HCT116 (cell line): ENCODE measurements at regions not wholly inside any gene's neighbourhood (a gene's known extent, or its start where the extent isn't known, plus 50 kb on each side); places are given as distances from the start of the nearest gene placed in this dataset.

Experiments used
- ATAC-seq: fragments of 200-7000 bp; cut with Tn5 transposase; 2 replicates; pipeline ENCODE4 v1.9.1; 2020; ENCODE audit warnings: mild to moderate bottlenecking, moderate library complexity
- BruUV-seq: library from RNA; stranded (reverse); fragments of 400-500 nt; replicated peaks from 2 replicates; lab custom pipeline; 2021; lab: Mats Ljungman, UMichigan
- CTCF ChIA-PET: fragments of 300-600 bp; sonication (Branson Sonifier 250); formaldehyde crosslinking; loops from one replicate; lab custom pipeline; 2021; ENCODE audit warnings: antibody characterized with exemption; lab: Charles Lee
- POLR2A ChIA-PET: fragments of 300-600, 350-600 bp; sonication (Branson Sonifier 250); formaldehyde crosslinking; loops from one replicate; lab custom pipeline; 2021; ENCODE audit warnings: antibody characterized with exemption; lab: Charles Lee
- RAD21 ChIA-PET, 2 experiments: fragments of 300-600 bp; sonication (Branson Sonifier 250); formaldehyde crosslinking; loops; one replicate each; lab custom pipeline; 2023; ENCODE audit warnings: low total read pairs in 2 of 2; ENCODE audit not compliant: uncharacterized antibody in 2 of 2, unreplicated experiment in 2 of 2, low non-redundant PET in 1 of 2; lab: Charles Lee
- DNase-seq: peaks from one replicate; pipeline ENCODE4 v3.0.0-alpha.2; 2010; ENCODE audit warnings: low read depth, low spot score
- H2AFZ ChIP-seq: fragments of 200-600 bp; shearing (Covaris generic), sonication (generic); 2 replicates; pipeline ENCODE4 v1.6.1; 2017; ENCODE audit warnings: low read depth, mixed run types, mixed read lengths, antibody characterized with exemption, low read length; ENCODE audit not compliant: poor library complexity, severe bottlenecking
- H3K27ac ChIP-seq: 2 replicates; pipeline ENCODE4 v1.5.1; 2012; ENCODE audit warnings: low read depth, low read length
- H3K27me3 ChIP-seq: fragments of 200-600 bp; sonication (generic); 2 replicates; pipeline ENCODE4 v1.6.1; 2016; ENCODE audit warnings: mixed run types, low read length, mixed read lengths; ENCODE audit not compliant: insufficient read depth
- H3K36me3 ChIP-seq, 2 experiments: fragments of 200-500 bp in 1 of 2; fragments of 200-600 bp in 1 of 2; sonication (Bioruptor generic) in 1 of 2; sonication (generic) in 1 of 2; 2 replicates each; pipeline versions ENCODE4 v1.5.1 to v1.6.1; 2014 to 2016; ENCODE audit warnings: low read length in 2 of 2, inconsistent platforms in 1 of 2, mixed read lengths in 1 of 2, mixed run types in 1 of 2; ENCODE audit not compliant: insufficient read depth in 2 of 2, control insufficient read depth in 1 of 2
- H3K4me1 ChIP-seq, 2 experiments: fragments of 200-600 bp in 1 of 2; sonication (generic) in 1 of 2; 2 replicates each; pipeline versions ENCODE4 v1.5.1 to v1.6.1; 2012 to 2017; ENCODE audit warnings: low read length in 2 of 2, inconsistent platforms in 1 of 2, mild to moderate bottlenecking in 1 of 2, mixed read lengths in 1 of 2, mixed run types in 1 of 2, moderate library complexity in 1 of 2; ENCODE audit not compliant: insufficient read depth in 2 of 2, control insufficient read depth in 1 of 2
- H3K4me2 ChIP-seq: fragments of 200-600 bp; sonication (generic); 2 replicates; pipeline ENCODE4 v1.6.1; 2017; ENCODE audit warnings: mixed run types, low read length, mixed read lengths
- H3K4me3 ChIP-seq, 2 experiments: fragments of 200-600 bp in 1 of 2; sonication (generic) in 1 of 2; replicated peaks in 1 of 2; 2 replicates each; pipeline ENCODE4 v1.5.1; 2011 to 2016; ENCODE audit warnings: low read length in 2 of 2, control low read depth in 1 of 2, low read depth in 1 of 2, mild to moderate bottlenecking in 1 of 2, mixed read lengths in 1 of 2, mixed run types in 1 of 2
- H3K79me2 ChIP-seq: fragments of 200-600 bp; sonication (generic); 2 replicates; pipeline ENCODE4 v1.6.1; 2017; ENCODE audit warnings: mild to moderate bottlenecking, mixed run types, low read length, moderate library complexity, mixed read lengths; ENCODE audit not compliant: insufficient read depth
- H3K9ac ChIP-seq: fragments of 200-600 bp; sonication (generic); 2 replicates; pipeline ENCODE4 v1.6.1; 2016; ENCODE audit warnings: low read length, mixed read lengths
- H3K9me2 ChIP-seq: fragments of 200-600 bp; sonication (generic), shearing (Covaris generic); 2 replicates; pipeline ENCODE4 v1.6.1; 2017; ENCODE audit warnings: mixed run types, mild to moderate bottlenecking, moderate library complexity; ENCODE audit not compliant: insufficient read depth
- H3K9me3 ChIP-seq, 2 experiments: fragments of 200-500 bp in 1 of 2; fragments of 200-600 bp in 1 of 2; sonication (Bioruptor generic) in 1 of 2; sonication (generic) in 1 of 2; 2 replicates each; pipeline ENCODE4 v1.6.1; 2014 to 2017; ENCODE audit warnings: low read length in 2 of 2, mixed read lengths in 2 of 2, inconsistent platforms in 1 of 2, low read depth in 1 of 2, mild to moderate bottlenecking in 1 of 2, mixed run types in 1 of 2, moderate library complexity in 1 of 2; ENCODE audit not compliant: control insufficient read depth in 1 of 2, insufficient read depth in 1 of 2
- H4K20me1 ChIP-seq: fragments of 200-600 bp; sonication (generic), shearing (Covaris generic); 2 replicates; pipeline ENCODE4 v1.6.1; 2017; ENCODE audit warnings: mixed run types, mild to moderate bottlenecking, moderate library complexity; ENCODE audit not compliant: insufficient read depth
- ELF1 ChIP-seq: IDR thresholded peaks from 2 replicates; pipeline ENCODE4 v1.6.1; 2012; ENCODE audit warnings: low read depth, borderline replicate concordance
- EZH2 ChIP-seq: fragments of 200-600 bp; sonication (generic); IDR thresholded peaks from 2 replicates; pipeline ENCODE4 v1.6.1; 2017; ENCODE audit warnings: antibody characterized with exemption, mixed run types
- FOSL1 ChIP-seq: IDR thresholded peaks from 2 replicates; pipeline ENCODE4 v1.6.1; 2012; ENCODE audit warnings: low read depth
- JUND ChIP-seq: IDR thresholded peaks from 2 replicates; pipeline ENCODE4 v1.6.1; 2012
- POLR2A ChIP-seq: IDR thresholded peaks from 2 replicates; pipeline ENCODE4 v1.7.0; 2011; ENCODE audit warnings: borderline replicate concordance; ENCODE audit not compliant: insufficient read depth, insufficient read length; ENCODE audit errors: extremely low read depth
- POLR2AphosphoS5 ChIP-seq: IDR thresholded peaks from 2 replicates; pipeline ENCODE4 v1.6.1; 2011; ENCODE audit warnings: mild to moderate bottlenecking, low read depth, low read length, moderate library complexity
- RAD21 ChIP-seq: IDR thresholded peaks from 2 replicates; pipeline ENCODE4 v1.6.1; 2012; ENCODE audit warnings: low read depth, mild to moderate bottlenecking
- SP1 ChIP-seq: IDR thresholded peaks from 2 replicates; pipeline ENCODE4 v1.6.1; 2012; ENCODE audit warnings: low read depth
- ZNF274 ChIP-seq: fragments of 200-500 bp; sonication (Bioruptor generic); IDR thresholded peaks from 2 replicates; pipeline ENCODE4 v1.6.1; 2014; ENCODE audit warnings: mild to moderate bottlenecking, low read depth, low read length, inconsistent platforms
- intact Hi-C: fragments of 100-400 bp; cut with micrococcal nuclease; formaldehyde crosslinking; loops from 2 replicates; pipeline ENCODE4 v1.10.0; 2022
- TF ChIP-seq, protein P1 (sequence below): IDR thresholded peaks from 2 replicates; pipeline ENCODE4 v1.6.1; 2011; ENCODE audit warnings: mild to moderate bottlenecking, low read length, moderate library complexity; ENCODE audit not compliant: insufficient replicate concordance; ENCODE audit errors: extremely low read depth
- TF ChIP-seq, protein P2 (sequence below): IDR thresholded peaks from 2 replicates; pipeline ENCODE4 v1.6.1; 2012; ENCODE audit warnings: low read depth
- TF ChIP-seq, protein P3 (sequence below), 3 experiments: fragments of 200-600 bp in 1 of 3; sonication (generic) in 1 of 3; IDR thresholded peaks in 2 of 3; conservative IDR thresholded peaks in 1 of 3; 2 replicates each; pipeline ENCODE4 v1.5.1; 2012 to 2017; ENCODE audit warnings: low read depth in 2 of 3, low read length in 2 of 3, antibody characterized with exemption in 1 of 3, borderline replicate concordance in 1 of 3, control low read depth in 1 of 3, mild to moderate bottlenecking in 1 of 3, mixed read lengths in 1 of 3, mixed run types in 1 of 3, moderate library complexity in 1 of 3; ENCODE audit not compliant: insufficient read depth in 1 of 3

DNA sequence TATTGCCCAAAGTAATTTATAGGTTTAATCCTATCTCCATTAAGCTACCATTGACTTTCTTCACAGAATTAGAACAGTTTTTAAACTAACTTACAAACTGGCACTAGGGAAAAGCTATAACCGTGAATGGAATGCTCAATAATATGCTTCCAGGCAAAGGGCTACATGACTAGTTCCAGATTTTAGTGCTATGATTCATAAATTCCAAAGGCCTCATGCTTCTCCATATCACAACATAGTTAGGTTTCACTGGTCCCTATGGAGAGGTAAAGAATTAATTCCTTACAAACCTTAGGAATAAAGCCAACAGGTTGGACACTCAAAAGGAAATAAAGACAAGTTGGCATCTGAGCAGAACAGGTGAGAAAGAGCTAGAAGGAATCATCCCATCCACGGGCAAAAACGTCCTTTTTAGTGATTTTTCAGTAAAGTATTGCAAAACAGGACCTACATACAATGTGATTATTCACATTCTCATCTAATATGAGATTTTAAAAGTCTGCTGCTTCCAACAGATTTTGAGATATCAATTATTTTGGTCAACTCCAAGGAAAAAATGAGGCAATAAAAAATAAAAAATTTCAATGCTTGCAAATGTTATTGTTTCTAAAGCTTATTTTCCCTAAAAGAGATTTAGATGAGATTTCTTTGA lies 97.0 kb upstream of the TARS1 start:
- Histone ChIP-seq H3K27me3 (no peaks in the 10 kb centered on the region), H2AFZ (no peak overlapping the region), H3K9me3 (no peaks in the 10 kb centered on the region), H3K79me2 (no peaks in the 10 kb centered on the region), H3K4me3 (no peak overlapping the region), H3K9ac (no peak overlapping the region), H3K27ac (no peak overlapping the region), H4K20me1 (no peaks in the 10 kb centered on the region), H3K36me3 (no peaks in the 10 kb centered on the region), H3K4me2 (peak overlapping the region; percentile 39), H3K9me2 (no peaks in the 10 kb centered on the region), H3K4me1 (peaks cover 0 to 7% of the 10 kb centered on the region in 2 experiments; a peak in 2 of 4 replicates)
- ATAC-seq (no peak), DNase-seq (peak; percentile 4)
- POLR2A ChIA-PET: no interaction called here
- intact Hi-C loops: no loop called here
- BruUV-seq: no TSS peak
- CTCF ChIA-PET: no interaction called here
- RAD21 ChIA-PET: no interaction called here
- peak; percentile 26; the same call in 1 of the 2 replicates for TF ChIP-seq FOSL1
- TF ChIP-seq, protein P1, sequence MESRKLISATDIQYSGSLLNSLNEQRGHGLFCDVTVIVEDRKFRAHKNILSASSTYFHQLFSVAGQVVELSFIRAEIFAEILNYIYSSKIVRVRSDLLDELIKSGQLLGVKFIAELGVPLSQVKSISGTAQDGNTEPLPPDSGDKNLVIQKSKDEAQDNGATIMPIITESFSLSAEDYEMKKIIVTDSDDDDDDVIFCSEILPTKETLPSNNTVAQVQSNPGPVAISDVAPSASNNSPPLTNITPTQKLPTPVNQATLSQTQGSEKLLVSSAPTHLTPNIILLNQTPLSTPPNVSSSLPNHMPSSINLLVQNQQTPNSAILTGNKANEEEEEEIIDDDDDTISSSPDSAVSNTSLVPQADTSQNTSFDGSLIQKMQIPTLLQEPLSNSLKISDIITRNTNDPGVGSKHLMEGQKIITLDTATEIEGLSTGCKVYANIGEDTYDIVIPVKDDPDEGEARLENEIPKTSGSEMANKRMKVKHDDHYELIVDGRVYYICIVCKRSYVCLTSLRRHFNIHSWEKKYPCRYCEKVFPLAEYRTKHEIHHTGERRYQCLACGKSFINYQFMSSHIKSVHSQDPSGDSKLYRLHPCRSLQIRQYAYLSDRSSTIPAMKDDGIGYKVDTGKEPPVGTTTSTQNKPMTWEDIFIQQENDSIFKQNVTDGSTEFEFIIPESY: no peak
- TF ChIP-seq SP1: 0 out of 2 replicates have a peak, but pooled peaks have one; percentile 14
- peak; percentile 31; the same call in 1 of the 2 replicates for TF ChIP-seq JUND

DNA sequence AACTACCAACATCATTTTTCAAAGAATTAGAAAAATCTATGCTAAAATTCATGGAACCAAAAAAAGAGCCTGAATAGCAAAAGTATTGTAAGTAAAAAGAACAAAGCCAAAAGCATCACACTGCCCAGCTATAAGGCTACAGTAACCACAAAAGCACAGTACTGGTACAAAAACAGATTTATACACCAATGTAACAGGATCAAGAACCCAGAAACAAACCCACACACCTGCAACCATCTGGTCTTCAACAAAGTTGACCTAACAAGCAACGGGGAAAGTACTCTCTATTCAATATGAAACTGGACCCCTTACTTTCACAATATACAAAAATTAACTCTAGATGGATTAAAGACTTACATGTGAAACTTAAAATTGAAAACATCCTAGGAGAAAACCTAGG lies 94.2 kb upstream of the TARS1 start:
- no TSS peak for BruUV-seq
- no peak overlapping the region for H3K9ac ChIP-seq
- peaks cover 0 to 7% of the 10 kb centered on the region in 2 experiments; a peak in 2 of 4 replicates for H3K4me1 ChIP-seq
- no peak overlapping the region for H3K4me3 ChIP-seq
- no peaks in the 10 kb centered on the region for H4K20me1 ChIP-seq
- DNase-seq (no peak), ATAC-seq (no peak)
- no peak overlapping the region for H3K4me2 ChIP-seq
- no peaks in the 10 kb centered on the region for H3K36me3 ChIP-seq
- ChIA-PET CTCF (no interaction called here), RAD21 (no interaction called here), POLR2A (no interaction called here)
- H2AFZ ChIP-seq: no peak overlapping the region
- no peaks in the 10 kb centered on the region for H3K9me2 ChIP-seq
- intact Hi-C loops: no loop called here
- H3K27ac ChIP-seq: no peak overlapping the region
- no peaks in the 10 kb centered on the region for H3K79me2 ChIP-seq
- H3K27me3 ChIP-seq: no peaks in the 10 kb centered on the region
- no peaks in the 10 kb centered on the region for H3K9me3 ChIP-seq
- TF ChIP-seq RAD21 (no peak), POLR2A (no peak), ELF1 (no peak), FOSL1 (no peak), EZH2 (no peak), ZNF274 (no peak), POLR2AphosphoS5 (no peak)
- TF ChIP-seq, protein P2, sequence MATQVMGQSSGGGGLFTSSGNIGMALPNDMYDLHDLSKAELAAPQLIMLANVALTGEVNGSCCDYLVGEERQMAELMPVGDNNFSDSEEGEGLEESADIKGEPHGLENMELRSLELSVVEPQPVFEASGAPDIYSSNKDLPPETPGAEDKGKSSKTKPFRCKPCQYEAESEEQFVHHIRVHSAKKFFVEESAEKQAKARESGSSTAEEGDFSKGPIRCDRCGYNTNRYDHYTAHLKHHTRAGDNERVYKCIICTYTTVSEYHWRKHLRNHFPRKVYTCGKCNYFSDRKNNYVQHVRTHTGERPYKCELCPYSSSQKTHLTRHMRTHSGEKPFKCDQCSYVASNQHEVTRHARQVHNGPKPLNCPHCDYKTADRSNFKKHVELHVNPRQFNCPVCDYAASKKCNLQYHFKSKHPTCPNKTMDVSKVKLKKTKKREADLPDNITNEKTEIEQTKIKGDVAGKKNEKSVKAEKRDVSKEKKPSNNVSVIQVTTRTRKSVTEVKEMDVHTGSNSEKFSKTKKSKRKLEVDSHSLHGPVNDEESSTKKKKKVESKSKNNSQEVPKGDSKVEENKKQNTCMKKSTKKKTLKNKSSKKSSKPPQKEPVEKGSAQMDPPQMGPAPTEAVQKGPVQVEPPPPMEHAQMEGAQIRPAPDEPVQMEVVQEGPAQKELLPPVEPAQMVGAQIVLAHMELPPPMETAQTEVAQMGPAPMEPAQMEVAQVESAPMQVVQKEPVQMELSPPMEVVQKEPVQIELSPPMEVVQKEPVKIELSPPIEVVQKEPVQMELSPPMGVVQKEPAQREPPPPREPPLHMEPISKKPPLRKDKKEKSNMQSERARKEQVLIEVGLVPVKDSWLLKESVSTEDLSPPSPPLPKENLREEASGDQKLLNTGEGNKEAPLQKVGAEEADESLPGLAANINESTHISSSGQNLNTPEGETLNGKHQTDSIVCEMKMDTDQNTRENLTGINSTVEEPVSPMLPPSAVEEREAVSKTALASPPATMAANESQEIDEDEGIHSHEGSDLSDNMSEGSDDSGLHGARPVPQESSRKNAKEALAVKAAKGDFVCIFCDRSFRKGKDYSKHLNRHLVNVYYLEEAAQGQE: no peak
- TF ChIP-seq, protein P3, sequence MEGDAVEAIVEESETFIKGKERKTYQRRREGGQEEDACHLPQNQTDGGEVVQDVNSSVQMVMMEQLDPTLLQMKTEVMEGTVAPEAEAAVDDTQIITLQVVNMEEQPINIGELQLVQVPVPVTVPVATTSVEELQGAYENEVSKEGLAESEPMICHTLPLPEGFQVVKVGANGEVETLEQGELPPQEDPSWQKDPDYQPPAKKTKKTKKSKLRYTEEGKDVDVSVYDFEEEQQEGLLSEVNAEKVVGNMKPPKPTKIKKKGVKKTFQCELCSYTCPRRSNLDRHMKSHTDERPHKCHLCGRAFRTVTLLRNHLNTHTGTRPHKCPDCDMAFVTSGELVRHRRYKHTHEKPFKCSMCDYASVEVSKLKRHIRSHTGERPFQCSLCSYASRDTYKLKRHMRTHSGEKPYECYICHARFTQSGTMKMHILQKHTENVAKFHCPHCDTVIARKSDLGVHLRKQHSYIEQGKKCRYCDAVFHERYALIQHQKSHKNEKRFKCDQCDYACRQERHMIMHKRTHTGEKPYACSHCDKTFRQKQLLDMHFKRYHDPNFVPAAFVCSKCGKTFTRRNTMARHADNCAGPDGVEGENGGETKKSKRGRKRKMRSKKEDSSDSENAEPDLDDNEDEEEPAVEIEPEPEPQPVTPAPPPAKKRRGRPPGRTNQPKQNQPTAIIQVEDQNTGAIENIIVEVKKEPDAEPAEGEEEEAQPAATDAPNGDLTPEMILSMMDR (IDR thresholded peaks at IDR 0.05 in 2 of 3, conservative IDR thresholded peaks at IDR 0.05 in 1 of 3; ENCODE audit: borderline replicate concordance in 1 of 3, insufficient read depth in 1 of 3, low read depth in 2 of 3, low read length in 2 of 3): no peak
